Kidney (tissue), 13 donors: ENCODE measurements at regions not wholly inside any gene's neighbourhood (a gene's known extent, or its start where the extent isn't known, plus 50 kb on each side); places are given as distances from the start of the nearest gene placed in this dataset.
A peak's percentile ranks its signal among the peaks of the same experiment; 100 is the strongest.

ENCODE experiments used
- DNase-seq, 5 donors: peaks; one replicate each; pipeline ENCODE4 v3.0.0-alpha.2; 2013 to 2020
- FAIRE-seq: peaks from 2 replicates; lab custom pipeline; 2012; peaks lifted over from hg19 to GRCh38; lab: Jason Lieb, UNC
- H3K27ac ChIP-seq, 2 donors: one replicate each; pipeline ENCODE4 v1.7.0; 2013; ENCODE audit warnings: low read depth in 2 of 2, low read length in 2 of 2, inconsistent platforms in 1 of 2
- H3K27me3 ChIP-seq: one replicate; pipeline ENCODE4 v1.7.1; 2013; ENCODE audit warnings: low read length, inconsistent platforms; ENCODE audit not compliant: control insufficient read depth, insufficient read depth
- H3K36me3 ChIP-seq, 3 donors: one replicate each; pipeline versions ENCODE4 v1.7.0 to v1.7.1; 2013; ENCODE audit warnings: low read length in 3 of 3, control low read depth in 1 of 3, inconsistent platforms in 1 of 3; ENCODE audit not compliant: insufficient read depth in 3 of 3, control insufficient read depth in 2 of 3
- H3K4me1 ChIP-seq, 3 donors: one replicate each; pipeline versions ENCODE4 v1.7.0 to v1.7.1; 2013; ENCODE audit warnings: low read length in 3 of 3, inconsistent platforms in 1 of 3, low read depth in 1 of 3; ENCODE audit not compliant: control insufficient read depth in 2 of 3, insufficient read depth in 2 of 3
- H3K4me3 ChIP-seq, 3 donors: one replicate each; pipeline versions ENCODE4 v1.7.0 to v1.8.1; 2013; ENCODE audit warnings: low read length in 3 of 3, control low read depth in 1 of 3, inconsistent platforms in 1 of 3
- H3K9ac ChIP-seq, 3 donors: one replicate each; pipeline versions ENCODE4 v1.7.0 to v1.7.1; 2013; ENCODE audit warnings: low read length in 3 of 3, control low read depth in 1 of 3, inconsistent platforms in 1 of 3
- H3K9me3 ChIP-seq, 3 donors: one replicate each; pipeline versions ENCODE4 v1.7.0 to v1.7.1; 2013; ENCODE audit warnings: low read length in 3 of 3, control low read depth in 1 of 3, inconsistent platforms in 1 of 3; ENCODE audit not compliant: control insufficient read depth in 2 of 3, insufficient read depth in 1 of 3
- intact Hi-C: fragments of 100-400 bp; cut with DNase I; formaldehyde crosslinking; loops from one replicate; pipeline ENCODE4 v1.11.1; 2022
- TF ChIP-seq, protein P1 (sequence below): IDR thresholded peaks from 3 replicates; pipeline ENCODE4 v1.5.1; 2012; ENCODE audit warnings: mild to moderate bottlenecking, moderate library complexity, borderline replicate concordance; ENCODE audit not compliant: insufficient read depth; ENCODE audit errors: extremely low read depth
- donor health status: control.
- donor health status: control.
- donor health status: control.
- donor health status: control.
- donor health status: control.
- donor health status: DM: yes; HTN: yes; CAD: no.
- donor health status: Normal renal cell carcinoma (clear cell type).

DNA sequence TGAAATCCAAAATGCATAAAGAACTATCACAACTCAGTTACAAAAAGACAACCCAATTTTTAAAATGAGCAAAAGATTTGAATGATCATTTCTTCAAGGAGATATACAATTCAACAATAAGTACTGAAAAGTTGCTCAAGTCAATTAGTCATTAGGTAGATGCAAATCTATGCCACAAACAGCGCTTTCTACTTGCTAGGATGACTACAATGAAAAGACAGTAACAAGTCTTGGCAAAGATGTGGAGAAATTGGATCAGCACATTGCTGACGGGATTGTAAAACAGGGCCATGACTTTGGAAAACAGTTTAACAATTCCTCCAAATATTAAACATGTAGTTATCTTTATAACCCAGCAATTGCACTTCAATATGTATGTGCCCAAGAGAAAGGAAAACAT, 166.3 kb upstream of the MC4R start:
- H3K9me3 ChIP-seq = no peaks in the 10 kb centered on the region
- H3K36me3 ChIP-seq = no peaks in the 10 kb centered on the region
- no peak for DNase-seq
- H3K4me3 ChIP-seq = no peak overlapping the region
- FAIRE-seq = no peak
- intact Hi-C loops = loop anchor here (10.0 kb wide), 1 partner anchor 544 kb away; no protein-coding TSS in a partner anchor
- TF ChIP-seq, protein P1, sequence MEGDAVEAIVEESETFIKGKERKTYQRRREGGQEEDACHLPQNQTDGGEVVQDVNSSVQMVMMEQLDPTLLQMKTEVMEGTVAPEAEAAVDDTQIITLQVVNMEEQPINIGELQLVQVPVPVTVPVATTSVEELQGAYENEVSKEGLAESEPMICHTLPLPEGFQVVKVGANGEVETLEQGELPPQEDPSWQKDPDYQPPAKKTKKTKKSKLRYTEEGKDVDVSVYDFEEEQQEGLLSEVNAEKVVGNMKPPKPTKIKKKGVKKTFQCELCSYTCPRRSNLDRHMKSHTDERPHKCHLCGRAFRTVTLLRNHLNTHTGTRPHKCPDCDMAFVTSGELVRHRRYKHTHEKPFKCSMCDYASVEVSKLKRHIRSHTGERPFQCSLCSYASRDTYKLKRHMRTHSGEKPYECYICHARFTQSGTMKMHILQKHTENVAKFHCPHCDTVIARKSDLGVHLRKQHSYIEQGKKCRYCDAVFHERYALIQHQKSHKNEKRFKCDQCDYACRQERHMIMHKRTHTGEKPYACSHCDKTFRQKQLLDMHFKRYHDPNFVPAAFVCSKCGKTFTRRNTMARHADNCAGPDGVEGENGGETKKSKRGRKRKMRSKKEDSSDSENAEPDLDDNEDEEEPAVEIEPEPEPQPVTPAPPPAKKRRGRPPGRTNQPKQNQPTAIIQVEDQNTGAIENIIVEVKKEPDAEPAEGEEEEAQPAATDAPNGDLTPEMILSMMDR = no peak
- H3K9ac ChIP-seq = no peak overlapping the region
- no peaks in the 10 kb centered on the region for H3K4me1 ChIP-seq
- H3K27me3 ChIP-seq = no peaks in the 10 kb centered on the region
- no peak overlapping the region for H3K27ac ChIP-seq

GRCh38 chr18:60541661-60542060, 169.1 kb upstream of the MC4R start:
- no peak for FAIRE-seq
- DNase-seq = no peak
- Histone ChIP-seq H3K36me3 (no peaks in the 10 kb centered on the region), H3K27me3 (no peaks in the 10 kb centered on the region), H3K4me1 (no peaks in the 10 kb centered on the region), H3K4me3 (no peak overlapping the region), H3K9me3 (no peaks in the 10 kb centered on the region), H3K9ac (no peak overlapping the region), H3K27ac (no peak overlapping the region)
- TF ChIP-seq, protein P1 = no peak
- intact Hi-C loops = no loop called here

GRCh38 chr18:60543646-60544045, 171.1 kb upstream of the MC4R start:
- TF ChIP-seq, protein P1 = no peak
- H3K4me1 ChIP-seq = no peaks in the 10 kb centered on the region
- H3K4me3 ChIP-seq = no peak overlapping the region
- H3K27me3 ChIP-seq = no peaks in the 10 kb centered on the region
- no peaks in the 10 kb centered on the region for H3K9me3 ChIP-seq
- intact Hi-C loops = no loop called here
- DNase-seq (no peak), FAIRE-seq (no peak)
- no peak overlapping the region for H3K27ac ChIP-seq
- H3K9ac ChIP-seq = no peak overlapping the region
- H3K36me3 ChIP-seq = no peaks in the 10 kb centered on the region

GRCh38 chr18:60549338-60549960, 176.9 kb upstream of the MC4R start:
- no peak overlapping the region for H3K9ac ChIP-seq
- H3K4me1 ChIP-seq = no peaks in the 10 kb centered on the region
- no peaks in the 10 kb centered on the region for H3K36me3 ChIP-seq
- H3K27me3 ChIP-seq = no peaks in the 10 kb centered on the region
- FAIRE-seq (peak; percentile 97), DNase-seq (peak in 2 of 5 donors; percentile 73)
- intact Hi-C loops = no loop called here
- no peaks in the 10 kb centered on the region for H3K9me3 ChIP-seq
- H3K4me3 ChIP-seq = no peak overlapping the region
- no peak overlapping the region for H3K27ac ChIP-seq
- TF ChIP-seq, protein P1 = peak; percentile 68
